ENCODE measurements at regions not wholly inside any gene's neighbourhood (a gene's known extent, or its start where the extent isn't known, plus 50 kb on each side); places are given as distances from the start of the nearest gene placed in this dataset.

- no peaks in the 10 kb centered on the region for H3K9me3 ChIP-seq (replicated peaks)
Measured at GRCh38 chr20:22411286-22411626, 173.1 kb downstream of the FOXA2 start.

GRCh38 chr20:22410556-22411130, 173.7 kb downstream of the FOXA2 start:
- intact Hi-C loops (cut with micrococcal nuclease) = no loop called here
- TF ChIP-seq CTCF (IDR thresholded peaks at IDR 0.05; ENCODE audit: borderline replicate concordance) = no peak

More at GRCh38 chr20:22411286-22411626, 173.1 kb downstream of the FOXA2 start:
- DNase-seq = no peak
- peaks cover 42% of the 10 kb centered on the region for H3K27me3 ChIP-seq (ENCODE audit: low read depth)
- no peaks in the 10 kb centered on the region for H3K4me1 ChIP-seq
- no peak overlapping the region for H3K4me3 ChIP-seq
- TF ChIP-seq CTCF (IDR thresholded peaks at IDR 0.05; ENCODE audit: borderline replicate concordance) = no peak
- intact Hi-C loops (cut with micrococcal nuclease) = no loop called here
- H3K27ac ChIP-seq (replicated peaks) = peak overlapping the region; percentile 18
- no peaks in the 10 kb centered on the region for H3K36me3 ChIP-seq

GRCh38 chr20:22408521-22409402, 175.6 kb downstream of the FOXA2 start:
- intact Hi-C loops (cut with micrococcal nuclease) = no loop called here
- no peaks in the 10 kb centered on the region for H3K9me3 ChIP-seq (replicated peaks)
- H3K36me3 ChIP-seq = no peaks in the 10 kb centered on the region
- peaks cover 5% of the 10 kb centered on the region for H3K4me1 ChIP-seq
- no peak for DNase-seq
- TF ChIP-seq CTCF (IDR thresholded peaks at IDR 0.05; ENCODE audit: borderline replicate concordance) = no peak
- H3K27ac ChIP-seq (replicated peaks) = no peak overlapping the region
- no peak overlapping the region for H3K4me3 ChIP-seq
- H3K27me3 ChIP-seq (ENCODE audit: low read depth) = peaks cover 51% of the 10 kb centered on the region

More at GRCh38 chr20:22410556-22411130, 173.7 kb downstream of the FOXA2 start:
- Histone ChIP-seq H3K27ac (replicated peaks) (no peak overlapping the region), H3K9me3 (replicated peaks) (no peaks in the 10 kb centered on the region), H3K4me3 (no peak overlapping the region), H3K36me3 (no peaks in the 10 kb centered on the region), H3K27me3 (ENCODE audit: low read depth) (peaks cover 42% of the 10 kb centered on the region), H3K4me1 (no peaks in the 10 kb centered on the region)
- no peak for DNase-seq

GRCh38 chr20:22407237-22408193, 176.9 kb downstream of the FOXA2 start:
- DNase-seq = no peak

More at GRCh38 chr20:22407237-22408193, 176.9 kb downstream of the FOXA2 start:
- Histone ChIP-seq H3K36me3 (no peaks in the 10 kb centered on the region), H3K27ac (replicated peaks) (no peak overlapping the region), H3K4me1 (peaks cover 8% of the 10 kb centered on the region), H3K4me3 (no peak overlapping the region), H3K9me3 (replicated peaks) (no peaks in the 10 kb centered on the region), H3K27me3 (ENCODE audit: low read depth) (peaks cover 58% of the 10 kb centered on the region)
- intact Hi-C loops (cut with micrococcal nuclease) = no loop called here
- no peak for TF ChIP-seq CTCF (IDR thresholded peaks at IDR 0.05; ENCODE audit: borderline replicate concordance)
